LNCaP clone FGC (cell line): ENCODE measurements at regions not wholly inside any gene's neighbourhood (a gene's known extent, or its start where the extent isn't known, plus 50 kb on each side); places are given as distances from the start of the nearest gene placed in this dataset.

Experiments used
- DNase-seq: peaks from one replicate; pipeline ENCODE4 v3.0.0-alpha.2; 2011; ENCODE audit warnings: low read depth
- H3K4me3 ChIP-seq: 2 replicates; pipeline ENCODE4 v1.5.1; 2011; ENCODE audit warnings: mild to moderate bottlenecking, low read depth, low read length, control low read depth
- CTCF ChIP-seq: IDR thresholded peaks from 2 replicates; pipeline ENCODE4 v1.5.1; 2012; ENCODE audit warnings: mild to moderate bottlenecking; ENCODE audit not compliant: control insufficient read depth, insufficient read depth; ENCODE audit errors: extremely low read depth

GRCh38 chr10:123464430-123465323 lies 201.5 kb upstream of the GPR26 start:
- H3K4me3 ChIP-seq = no peak overlapping the region
- no peak for TF ChIP-seq CTCF
- no peak for DNase-seq

GRCh38 chr10:123470336-123470921 lies 195.7 kb upstream of the GPR26 start:
- TF ChIP-seq CTCF = no peak
- no peak for DNase-seq
- H3K4me3 ChIP-seq = no peak overlapping the region

- no peak overlapping the region for H3K4me3 ChIP-seq
- DNase-seq = no peak
- no peak for TF ChIP-seq CTCF
Measured at GRCh38 chr10:123471811-123472210, 194.3 kb upstream of the GPR26 start.

GRCh38 chr10:123472606-123473005 lies 193.5 kb upstream of the GPR26 start:
- TF ChIP-seq CTCF = no peak
- DNase-seq = no peak
- no peak overlapping the region for H3K4me3 ChIP-seq

GRCh38 chr10:123474700-123475099 lies 191.5 kb upstream of the GPR26 start:
- TF ChIP-seq CTCF = no peak
- DNase-seq = no peak
- no peak overlapping the region for H3K4me3 ChIP-seq

GRCh38 chr10:123475466-123475865 lies 190.7 kb upstream of the GPR26 start:
- no peak for TF ChIP-seq CTCF
- DNase-seq = peak; percentile 17
- no peak overlapping the region for H3K4me3 ChIP-seq

- DNase-seq = no peak
- TF ChIP-seq CTCF = no peak
Measured at GRCh38 chr10:123478116-123478515, 188.0 kb upstream of the GPR26 start.

More at GRCh38 chr10:123478116-123478515, 188.0 kb upstream of the GPR26 start:
- H3K4me3 ChIP-seq = no peak overlapping the region
